ENCODE measurements at regions not wholly inside any gene's neighbourhood (a gene's known extent, or its start where the extent isn't known, plus 50 kb on each side); places are given as distances from the start of the nearest gene placed in this dataset.

- H3K36me3 ChIP-seq (ENCODE audit: control insufficient read depth in 4 of 4, insufficient read depth in 3 of 4, low read depth in 1 of 4, low read length in 3 of 4), result no peaks in the 10 kb centered on the region
Observed at GRCh38 chr2:67559156-67559555, 162.0 kb downstream of the ETAA1 start.

More at GRCh38 chr2:67559156-67559555, 162.0 kb downstream of the ETAA1 start:
- no peaks in the 10 kb centered on the region for H3K9me3 ChIP-seq (ENCODE audit: control insufficient read depth in 4 of 4, low read length in 3 of 4)
- TF ChIP-seq MAX (IDR thresholded peaks at IDR 0.05) (no peak), JUND (IDR thresholded peaks at IDR 0.05) (no peak), EGR1 (IDR thresholded peaks at IDR 0.05; ENCODE audit: low read depth in 2 of 2) (no peak), NR2F2 (IDR thresholded peaks at IDR 0.05) (no peak), REST (IDR thresholded peaks at IDR 0.05) (no peak), CTCF (IDR thresholded peaks at IDR 0.05; ENCODE audit: low read depth, low read length, missing input control) (no peak), YY1 (IDR thresholded peaks at IDR 0.05) (no peak), FOXA2 (IDR thresholded peaks at IDR 0.05) (no peak), ATF3 (IDR thresholded peaks at IDR 0.05) (no peak), SP1 (IDR thresholded peaks at IDR 0.05) (no peak), HNF4A (conservative IDR thresholded peaks at IDR 0.05) (no peak), RAD21 (IDR thresholded peaks at IDR 0.05) (no peak), HNF4G (IDR thresholded peaks at IDR 0.05) (no peak)
- H3K27me3 ChIP-seq (ENCODE audit: control insufficient read depth in 4 of 4, insufficient read depth in 4 of 4, low read length in 3 of 4), result no peaks in the 10 kb centered on the region
- no peak overlapping the region for H3K27ac ChIP-seq (ENCODE audit: low read depth in 1 of 2, low read length in 2 of 2)
- H3K4me1 ChIP-seq (ENCODE audit: control insufficient read depth in 4 of 4, insufficient read depth in 4 of 4, low read length in 3 of 4), result no peaks in the 10 kb centered on the region
- DNase-seq (ENCODE audit: low spot score), result no peak
- no peak overlapping the region for H3K9ac ChIP-seq (ENCODE audit: low read depth in 1 of 2, low read length in 2 of 2)
- WGBS, result 84% methylated on average over 3 of the region's 3 CpGs
- H3K4me3 ChIP-seq (ENCODE audit: low read depth in 1 of 3, low read length in 3 of 3), result no peak overlapping the region
